Liver (tissue), 8 donors: ENCODE measurements at regions not wholly inside any gene's neighbourhood (a gene's known extent, or its start where the extent isn't known, plus 50 kb on each side); places are given as distances from the start of the nearest gene placed in this dataset.

Source experiments
- DNase-seq: peaks from one replicate; pipeline ENCODE4 v3.0.0-alpha.2; 2017; ENCODE audit warnings: low spot score
- H3K27ac ChIP-seq, 2 donors: one replicate each; pipeline ENCODE4 v1.7.0; 2013; ENCODE audit warnings: inconsistent platforms in 2 of 2, low read length in 2 of 2, control low read depth in 1 of 2, low read depth in 1 of 2, mild to moderate bottlenecking in 1 of 2
- H3K27me3 ChIP-seq, 4 donors: one replicate each; pipeline versions ENCODE4 v1.6.1 to v1.7.0; 2013; ENCODE audit warnings: low read length in 3 of 4, inconsistent platforms in 1 of 4, mild to moderate bottlenecking in 1 of 4, moderate library complexity in 1 of 4; ENCODE audit not compliant: control insufficient read depth in 4 of 4, insufficient read depth in 4 of 4
- H3K36me3 ChIP-seq, 4 donors: one replicate each; pipeline versions ENCODE4 v1.6.1 to v1.7.0; 2013; ENCODE audit warnings: low read length in 3 of 4, mild to moderate bottlenecking in 3 of 4, low read depth in 1 of 4, moderate library complexity in 1 of 4; ENCODE audit not compliant: control insufficient read depth in 4 of 4, insufficient read depth in 3 of 4
- H3K4me1 ChIP-seq, 4 donors: one replicate each; pipeline versions ENCODE4 v1.6.1 to v1.7.0; 2013; ENCODE audit warnings: low read length in 3 of 4, mild to moderate bottlenecking in 3 of 4, moderate library complexity in 1 of 4; ENCODE audit not compliant: control insufficient read depth in 4 of 4, insufficient read depth in 4 of 4
- H3K4me3 ChIP-seq, 3 donors: one replicate each; pipeline versions ENCODE4 v1.6.1 to v1.7.0; 2013; ENCODE audit warnings: low read length in 3 of 3, control low read depth in 1 of 3, low read depth in 1 of 3, mild to moderate bottlenecking in 1 of 3
- H3K9ac ChIP-seq, 2 donors: one replicate each; pipeline ENCODE4 v1.7.0; 2013; ENCODE audit warnings: low read length in 2 of 2, mild to moderate bottlenecking in 2 of 2, moderate library complexity in 2 of 2, control low read depth in 1 of 2, low read depth in 1 of 2
- H3K9me3 ChIP-seq, 4 donors: one replicate each; pipeline versions ENCODE4 v1.6.1 to v1.7.0; 2013; ENCODE audit warnings: low read length in 3 of 4; ENCODE audit not compliant: control insufficient read depth in 4 of 4
- ATF3 ChIP-seq: IDR thresholded peaks from 2 replicates; pipeline ENCODE4 v1.6.1; 2016; ENCODE audit warnings: antibody characterized with exemption
- CTCF ChIP-seq: fragments of 150-350 bp; IDR thresholded peaks from 2 replicates; pipeline ENCODE4 v1.5.1; 2017; ENCODE audit warnings: improper control_type of control experiment, low read depth, low read length; ENCODE audit not compliant: missing input control
- EGR1 ChIP-seq, 2 donors: IDR thresholded peaks; 2 replicates each; pipeline ENCODE4 v1.6.1; 2016 to 2018; ENCODE audit warnings: antibody characterized with exemption in 2 of 2, low read depth in 2 of 2
- FOXA1 ChIP-seq: IDR thresholded peaks from 2 replicates; pipeline ENCODE4 v1.6.1; 2016; ENCODE audit warnings: antibody characterized with exemption
- FOXA2 ChIP-seq: IDR thresholded peaks from 2 replicates; pipeline ENCODE4 v1.6.1; 2016; ENCODE audit warnings: antibody characterized with exemption
- GABPA ChIP-seq, 2 donors: IDR thresholded peaks in 1 of 2; conservative IDR thresholded peaks in 1 of 2; 2 replicates each; pipeline ENCODE4 v1.6.1; 2016; ENCODE audit warnings: antibody characterized with exemption in 2 of 2, mild to moderate bottlenecking in 1 of 2, moderate library complexity in 1 of 2
- HNF4A ChIP-seq, 2 donors: conservative IDR thresholded peaks; 2 replicates each; pipeline ENCODE4 v1.6.1; 2016; ENCODE audit warnings: antibody characterized with exemption in 2 of 2, mild to moderate bottlenecking in 2 of 2
- HNF4G ChIP-seq: IDR thresholded peaks from 2 replicates; pipeline ENCODE4 v1.6.1; 2016; ENCODE audit warnings: antibody characterized with exemption
- JUND ChIP-seq, 2 donors: IDR thresholded peaks; 2 replicates each; pipeline ENCODE4 v1.6.1; 2016; ENCODE audit warnings: antibody characterized with exemption in 2 of 2
- MAX ChIP-seq: IDR thresholded peaks from 2 replicates; pipeline ENCODE4 v1.6.1; 2016; ENCODE audit warnings: antibody characterized with exemption
- NR2F2 ChIP-seq: IDR thresholded peaks from 2 replicates; pipeline ENCODE4 v1.6.1; 2016; ENCODE audit warnings: antibody characterized with exemption
- RAD21 ChIP-seq, 2 donors: IDR thresholded peaks; 2 replicates each; pipeline ENCODE4 v1.6.1; 2016; ENCODE audit warnings: antibody characterized with exemption in 2 of 2, mild to moderate bottlenecking in 2 of 2
- REST ChIP-seq: IDR thresholded peaks from 2 replicates; pipeline ENCODE4 v1.6.1; 2016; ENCODE audit warnings: antibody characterized with exemption, mild to moderate bottlenecking
- RXRA ChIP-seq, 2 donors: IDR thresholded peaks; 2 replicates each; pipeline ENCODE4 v1.6.1; 2017 to 2018; ENCODE audit warnings: antibody characterized with exemption in 2 of 2, mild to moderate bottlenecking in 1 of 2
- SP1 ChIP-seq: IDR thresholded peaks from 2 replicates; pipeline ENCODE4 v1.6.1; 2018; ENCODE audit warnings: antibody characterized with exemption, mild to moderate bottlenecking
- TAF1 ChIP-seq: conservative IDR thresholded peaks from 2 replicates; pipeline ENCODE4 v1.6.1; 2016; ENCODE audit warnings: antibody characterized with exemption, mild to moderate bottlenecking
- YY1 ChIP-seq: IDR thresholded peaks from 2 replicates; pipeline ENCODE4 v1.6.1; 2016; ENCODE audit warnings: antibody characterized with exemption, mild to moderate bottlenecking
- ZBTB33 ChIP-seq: IDR thresholded peaks from 2 replicates; pipeline ENCODE4 v1.6.1; 2016; ENCODE audit warnings: antibody characterized with exemption
- WGBS: extraction: QIAGEN DNeasy Blood & Tissue Kit; methylation state at CpG from one replicate; pipeline ENCODE4 v1.1.7; 2013; 5-methylcytosine and 5-hydroxymethylcytosine counted together
- donor health status: healthy.
- donor health status: healthy.
- donor health status: healthy.
- donor health status: healthy.
- donor health status: healthy.

GRCh38 chr9:32258482-32258881 lies 126.0 kb upstream of the ACO1 start (continued):
- no peak for TF ChIP-seq REST
- TF ChIP-seq RAD21 (IDR thresholded peaks at IDR 0.05) = no peak
- TF ChIP-seq NR2F2 = no peak
- TF ChIP-seq ATF3 = no peak
- no peak for TF ChIP-seq RXRA (IDR thresholded peaks at IDR 0.05)
- TF ChIP-seq SP1 = no peak
- TF ChIP-seq GABPA (IDR thresholded peaks at IDR 0.05 in 1 of 2, conservative IDR thresholded peaks at IDR 0.05 in 1 of 2) = no peak
- TF ChIP-seq HNF4A (conservative IDR thresholded peaks at IDR 0.05) = no peak

- H3K27me3 ChIP-seq = no peaks in the 10 kb centered on the region
- H3K4me1 ChIP-seq = no peaks in the 10 kb centered on the region
- no peak overlapping the region for H3K4me3 ChIP-seq
- no peak for DNase-seq
- WGBS = 87% methylated on average over 6 of the region's 6 CpGs
- no peak overlapping the region for H3K9ac ChIP-seq
- no peaks in the 10 kb centered on the region for H3K36me3 ChIP-seq
- no peaks in the 10 kb centered on the region for H3K9me3 ChIP-seq
- no peak for TF ChIP-seq TAF1
- no peak for TF ChIP-seq HNF4G
- TF ChIP-seq ATF3 = no peak
- no peak for TF ChIP-seq MAX
- no peak for TF ChIP-seq REST
- no peak for TF ChIP-seq FOXA2
- TF ChIP-seq RAD21 (IDR thresholded peaks at IDR 0.05) = no peak
- TF ChIP-seq GABPA (IDR thresholded peaks at IDR 0.05 in 1 of 2, conservative IDR thresholded peaks at IDR 0.05 in 1 of 2) = no peak
- no peak for TF ChIP-seq NR2F2
- no peak for TF ChIP-seq YY1
- no peak for TF ChIP-seq SP1
- no peak for TF ChIP-seq RXRA (IDR thresholded peaks at IDR 0.05)
- no peak for TF ChIP-seq CTCF
- TF ChIP-seq ZBTB33 = no peak
- no peak for TF ChIP-seq EGR1 (IDR thresholded peaks at IDR 0.05; ENCODE audit: low read depth in 2 of 2)
- no peak for TF ChIP-seq FOXA1
- no peak for TF ChIP-seq JUND (IDR thresholded peaks at IDR 0.05)
- no peak overlapping the region for H3K27ac ChIP-seq
These were observed 124.1 kb upstream of the ACO1 start for GRCh38 chr9:32260151-32260862.
